ENCODE measurements at regions not wholly inside any gene's neighbourhood (a gene's known extent, or its start where the extent isn't known, plus 50 kb on each side); places are given as distances from the start of the nearest gene placed in this dataset.

GRCh38 chrY:15650056-15650455 is 1125.7 kb downstream of the NLGN4Y start:
- DNase-seq (ENCODE audit: low spot score): no peak

DNA sequence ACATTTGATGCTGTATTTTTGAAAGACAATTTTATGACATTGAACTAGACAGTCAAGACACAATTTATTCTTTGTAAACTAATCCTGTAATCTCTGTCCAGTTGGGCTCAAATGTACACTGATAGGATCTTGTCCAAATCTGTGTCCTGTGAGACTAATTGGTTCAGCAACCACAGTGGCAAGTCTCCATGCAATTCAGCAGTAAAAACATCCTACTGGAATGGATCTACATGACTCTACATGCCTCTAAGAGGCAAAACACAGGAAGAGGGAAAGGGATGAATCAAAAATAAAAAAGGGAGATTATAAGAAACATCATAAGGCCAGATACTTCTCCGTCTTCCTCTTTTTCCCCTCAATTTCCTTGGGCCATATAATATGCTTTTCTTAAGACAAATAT is 1164.2 kb downstream of the NLGN4Y start:
- DNase-seq (ENCODE audit: low spot score): no peak

GRCh38 chrY:15689994-15690393 is 1165.7 kb downstream of the NLGN4Y start:
- DNase-seq (ENCODE audit: low spot score): no peak

DNA sequence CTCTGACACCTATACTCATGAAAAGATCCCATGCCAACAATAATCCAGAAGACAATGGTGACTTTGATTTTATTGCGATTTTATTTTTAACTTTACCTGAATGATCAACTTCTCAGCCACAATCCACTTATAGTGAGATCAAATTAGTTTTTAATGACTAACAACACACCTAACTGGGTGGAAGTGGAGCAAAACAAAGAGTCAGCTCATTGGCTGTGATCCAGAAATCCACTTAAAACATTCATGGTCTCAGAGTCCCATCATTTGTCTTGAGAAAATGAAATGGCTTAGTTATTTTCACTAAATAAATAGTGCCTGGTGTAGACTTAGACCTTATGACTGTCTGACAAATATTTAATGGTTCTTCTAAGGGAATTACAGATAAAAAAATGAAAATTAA is 1177.8 kb downstream of the NLGN4Y start:
- DNase-seq (ENCODE audit: low spot score): no peak

- DNase-seq (ENCODE audit: low spot score): no peak
These were observed 1180.6 kb downstream of the NLGN4Y start for GRCh38 chrY:15704906-15705305.

DNA sequence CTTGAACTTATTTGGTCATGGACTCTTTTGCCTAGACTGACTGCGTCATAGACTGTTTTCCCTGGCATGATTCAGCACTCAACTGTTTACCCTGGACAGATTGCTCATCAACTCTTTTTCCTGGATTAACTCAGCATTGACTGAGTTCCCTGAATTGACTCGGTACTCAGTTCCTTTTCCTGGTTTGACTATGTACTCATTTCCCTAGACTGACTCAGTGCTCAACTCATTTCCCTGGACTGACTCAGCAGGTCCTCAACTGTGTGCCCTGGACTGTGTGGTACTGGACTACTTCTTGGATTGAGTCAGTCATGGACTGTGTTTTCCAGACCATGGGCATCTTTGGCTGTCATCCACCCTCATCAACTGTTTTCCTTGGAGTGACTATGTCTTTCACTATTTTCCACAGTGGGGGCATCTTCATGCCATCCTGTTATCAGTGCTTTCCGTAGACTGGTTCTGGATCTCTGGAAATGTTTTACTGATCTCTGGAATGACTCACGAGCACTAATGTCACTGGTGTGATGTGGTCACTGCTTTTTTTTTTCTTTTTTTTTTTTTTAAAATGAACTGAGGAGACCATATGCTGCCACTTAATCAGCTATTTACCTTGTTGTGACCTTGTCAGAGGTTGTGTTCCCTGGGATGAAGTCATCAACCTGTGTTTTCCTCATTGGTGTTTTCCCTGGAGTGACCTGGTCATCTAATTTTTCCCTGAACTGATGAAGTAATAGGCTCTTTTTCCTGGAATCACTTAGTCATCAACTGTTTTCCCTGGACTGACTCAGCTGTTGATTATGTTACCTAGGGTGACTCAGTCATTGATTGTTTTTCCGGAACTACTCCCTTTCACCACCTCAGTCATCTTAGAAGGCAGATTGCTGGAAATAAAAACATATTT is 1225.5 kb downstream of the NLGN4Y start:
- no peak for DNase-seq (ENCODE audit: low spot score)

DNA sequence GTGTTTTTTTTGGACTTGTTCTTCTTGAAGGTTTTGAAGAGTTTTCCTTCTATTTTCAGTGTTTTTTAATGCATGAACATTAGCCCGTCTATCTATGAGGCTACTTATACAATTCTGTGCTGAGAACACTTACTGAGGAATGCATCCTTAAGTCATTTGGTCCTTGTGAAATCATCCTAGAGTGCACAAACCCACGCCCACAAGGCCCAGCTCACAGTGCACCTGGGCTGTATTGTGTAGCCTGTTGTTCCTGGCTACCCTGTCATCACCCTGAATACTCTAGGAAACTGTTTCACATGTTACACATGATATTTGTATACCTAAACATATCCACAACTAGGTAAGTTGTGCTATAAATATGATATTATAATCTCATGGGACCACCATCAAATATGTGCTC is 1226.7 kb downstream of the NLGN4Y start:
- DNase-seq (ENCODE audit: low spot score): no peak

- no peak for DNase-seq (ENCODE audit: low spot score)
These were observed 1231.9 kb downstream of the NLGN4Y start for GRCh38 chrY:15756266-15756665.

DNA sequence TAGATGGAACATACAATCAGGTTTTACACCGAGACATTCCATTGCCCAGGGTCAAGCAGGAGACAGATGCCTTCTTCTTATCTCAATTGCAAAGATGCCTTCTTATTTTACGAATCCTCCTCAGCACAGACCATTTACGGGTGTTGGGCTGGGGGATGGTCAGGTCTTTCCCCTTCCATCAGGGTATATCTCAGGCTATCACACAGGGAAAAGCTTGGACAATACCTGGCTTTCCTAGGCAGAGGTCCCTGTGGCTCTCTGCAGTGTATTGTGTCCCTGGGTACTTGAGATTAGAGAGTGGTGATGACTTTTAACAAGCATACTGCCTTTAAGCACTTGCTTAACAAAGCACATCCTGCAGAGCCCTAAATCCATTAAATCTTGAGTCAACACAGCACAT is 1249.2 kb downstream of the NLGN4Y start:
- no peak for DNase-seq (ENCODE audit: low spot score)

GRCh38 chrY:15775880-15776279 is 1251.6 kb downstream of the NLGN4Y start:
- no peak for DNase-seq (ENCODE audit: low spot score)

DNA sequence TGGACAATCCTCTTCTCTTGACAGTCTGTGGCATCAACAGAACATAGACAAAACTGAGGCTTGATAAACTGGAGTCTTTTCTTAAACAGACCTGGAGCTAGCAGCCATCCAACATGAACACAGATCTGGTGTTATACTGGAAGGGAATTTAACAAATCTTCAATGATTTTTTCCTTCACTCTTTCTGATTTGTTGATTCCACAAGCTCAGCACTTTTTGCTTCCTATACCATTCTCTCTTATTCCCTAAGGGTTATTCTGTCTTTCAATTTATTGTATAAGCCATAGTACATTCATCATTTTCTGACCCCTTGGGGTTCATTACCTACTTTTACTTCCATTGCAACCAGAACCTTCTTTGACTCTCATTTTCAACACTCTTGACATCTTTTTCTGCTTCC is 1255.6 kb downstream of the NLGN4Y start:
- DNase-seq (ENCODE audit: low spot score): no peak

DNA sequence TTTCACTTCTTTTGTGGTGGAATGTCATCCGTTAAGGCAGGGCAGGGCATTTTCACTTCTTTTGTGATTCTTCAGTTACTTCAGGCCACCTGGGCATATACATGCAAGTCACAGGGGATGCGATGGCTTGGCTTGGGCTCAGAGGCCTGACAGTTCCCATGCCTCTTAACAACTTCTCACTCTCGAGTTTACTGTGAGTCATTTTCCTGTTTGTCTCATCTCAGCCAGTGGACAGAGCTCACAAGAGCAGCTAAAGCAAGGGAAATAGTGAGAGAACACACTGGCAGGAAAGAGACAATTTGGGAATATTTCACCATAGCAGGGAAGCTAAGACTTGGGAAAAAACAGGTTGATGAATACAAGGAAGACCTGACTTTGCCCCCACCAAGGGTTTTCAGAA is 1275.7 kb downstream of the NLGN4Y start:
- no peak for DNase-seq (ENCODE audit: low spot score)

DNA sequence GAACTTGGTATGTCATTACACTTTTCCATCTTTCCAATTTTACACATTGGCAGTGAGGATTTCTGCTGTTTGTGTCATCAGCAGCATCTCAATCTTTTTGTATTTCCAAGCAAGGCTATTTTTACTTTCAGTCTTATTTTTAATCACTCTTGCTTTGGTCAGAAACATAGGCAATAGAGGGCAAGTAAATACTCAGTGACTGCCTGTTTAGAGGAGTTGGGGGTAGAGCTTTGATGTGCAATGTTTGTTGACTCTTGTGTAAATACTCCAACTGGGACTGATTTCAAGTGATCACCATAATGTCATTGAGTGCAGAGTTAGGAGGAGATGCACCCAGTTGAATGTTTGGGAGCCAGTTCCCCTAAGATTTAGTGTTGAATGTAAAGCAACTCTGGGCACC is 1281.7 kb downstream of the NLGN4Y start:
- DNase-seq (ENCODE audit: low spot score): no peak

DNA sequence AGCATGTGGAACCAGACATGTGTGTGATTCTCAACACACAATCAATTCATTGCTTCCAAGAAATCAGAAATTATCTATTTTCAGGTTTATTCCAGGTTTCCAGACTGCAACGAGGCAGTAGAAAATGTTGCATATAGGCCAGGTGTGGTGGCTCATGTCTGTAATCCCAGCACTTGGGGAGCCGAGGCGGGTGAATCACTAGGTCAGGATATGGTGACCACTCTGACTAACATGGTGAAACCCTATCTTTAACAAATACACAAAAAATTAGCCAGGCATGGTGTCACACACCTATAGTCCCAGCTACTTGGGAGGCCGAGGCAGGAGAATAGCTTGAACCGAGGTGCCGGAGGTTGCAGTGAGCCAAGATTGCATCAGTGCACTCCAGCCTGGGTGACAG is 1289.9 kb downstream of the NLGN4Y start:
- no peak for DNase-seq (ENCODE audit: low spot score)
